SK-N-SH (cell line): ENCODE measurements at regions not wholly inside any gene's neighbourhood (a gene's known extent, or its start where the extent isn't known, plus 50 kb on each side); places are given as distances from the start of the nearest gene placed in this dataset.
"Not testable (repeated sequence)": the region's sequence is repeated elsewhere in the genome, so short reads cannot be mapped to it uniquely, and the experiment has no call there.

Experiments
- CTCF ChIA-PET: fragments of 300-600, 350-600 bp; formaldehyde crosslinking; extraction: SDS; loops from one replicate; lab custom pipeline; 2021; lab: Yijun Ruan, JAX
- POLR2A ChIA-PET: fragments of 350-600 bp; sonication (Branson Sonifier 250); formaldehyde crosslinking; extraction: SDS; loops from one replicate; lab custom pipeline; 2020; ENCODE audit warnings: antibody characterized with exemption, inconsistent platforms; lab: Yijun Ruan, JAX
- DNase-seq: peaks from one replicate; pipeline ENCODE4 v3.0.0; 2012
- H2AFZ ChIP-seq: fragments of 200-600 bp; sonication (generic); 2 replicates; pipeline ENCODE4 v1.8.1; 2016; ENCODE audit warnings: antibody characterized with exemption, mild to moderate bottlenecking, low read depth
- H3F3A ChIP-seq: fragments of 200-600 bp; sonication (generic); replicated peaks from 2 replicates; pipeline ENCODE3; 2016; ENCODE audit warnings: antibody characterized with exemption, mild to moderate bottlenecking; ENCODE audit not compliant: insufficient read depth
- H3K27ac ChIP-seq, 2 experiments: fragments of 200-500 bp in 1 of 2; fragments of 200-600 bp in 1 of 2; sonication (Bioruptor generic) in 1 of 2; sonication (generic), shearing (Covaris generic) in 1 of 2; 2 replicates each; pipeline versions ENCODE4 v1.5.1 to v1.6.1; 2014 to 2016; ENCODE audit warnings: low read depth in 2 of 2, inconsistent platforms in 1 of 2, low read length in 1 of 2, mild to moderate bottlenecking in 1 of 2, mixed read lengths in 1 of 2
- H3K27me3 ChIP-seq: fragments of 200-600 bp; sonication (generic), shearing (Covaris generic); 2 replicates; pipeline ENCODE4 v1.6.1; 2016; ENCODE audit warnings: mixed run types; ENCODE audit not compliant: insufficient read depth
- H3K36me3 ChIP-seq, 2 experiments: fragments of 200-500 bp in 1 of 2; fragments of 200-600 bp in 1 of 2; sonication (Bioruptor generic) in 1 of 2; sonication (generic) in 1 of 2; replicated peaks in 1 of 2; 2 replicates each; pipeline versions ENCODE3 to v1.5.1; 2014 to 2016; ENCODE audit warnings: low read length in 1 of 2, mild to moderate bottlenecking in 1 of 2; ENCODE audit not compliant: insufficient read depth in 2 of 2, control insufficient read depth in 1 of 2
- H3K4me1 ChIP-seq, 2 experiments: fragments of 200-500 bp in 1 of 2; fragments of 200-600 bp in 1 of 2; sonication (Bioruptor generic) in 1 of 2; sonication (generic), shearing (Covaris generic) in 1 of 2; 2 replicates each; pipeline versions ENCODE4 v1.5.1 to v1.6.1; 2014 to 2016; ENCODE audit warnings: low read depth in 1 of 2, low read length in 1 of 2, mixed run types in 1 of 2; ENCODE audit not compliant: insufficient read depth in 2 of 2, control insufficient read depth in 1 of 2
- H3K4me2 ChIP-seq: fragments of 200-600 bp; sonication (generic), shearing (Covaris generic); 2 replicates; pipeline ENCODE4 v1.6.1; 2017; ENCODE audit warnings: mixed run types
- H3K4me3 ChIP-seq, 2 experiments: fragments of 200-500 bp in 1 of 2; fragments of 200-600 bp in 1 of 2; sonication (Bioruptor generic) in 1 of 2; sonication (generic), shearing (Covaris generic) in 1 of 2; 2 replicates each; pipeline versions ENCODE4 v1.5.1 to v1.8.1; 2014 to 2016; ENCODE audit warnings: low read depth in 2 of 2, inconsistent platforms in 1 of 2, low read length in 1 of 2, mild to moderate bottlenecking in 1 of 2, mixed read lengths in 1 of 2, moderate library complexity in 1 of 2
- H3K79me2 ChIP-seq: fragments of 200-600 bp; sonication (generic); 2 replicates; pipeline ENCODE4 v1.8.1; 2017; ENCODE audit warnings: mild to moderate bottlenecking; ENCODE audit not compliant: insufficient read depth
- H3K9ac ChIP-seq: fragments of 200-600 bp; sonication (generic); 2 replicates; pipeline ENCODE4 v1.6.1; 2017; ENCODE audit warnings: mixed run types
- H3K9me2 ChIP-seq: fragments of 200-600 bp; sonication (generic); 2 replicates; pipeline ENCODE4 v1.6.1; 2017; ENCODE audit warnings: mixed run types
- H3K9me3 ChIP-seq: fragments of 200-600 bp; sonication (generic); 2 replicates; pipeline ENCODE4 v1.6.1; 2017; ENCODE audit warnings: mixed run types, mild to moderate bottlenecking, moderate library complexity
- H4K20me1 ChIP-seq: fragments of 200-600 bp; sonication (generic); 2 replicates; pipeline ENCODE4 v1.6.1; 2017; ENCODE audit warnings: mild to moderate bottlenecking, mixed run types; ENCODE audit not compliant: insufficient read depth
- CHD2 ChIP-seq: fragments of 150-350 bp; IDR thresholded peaks from 2 replicates; pipeline ENCODE4 v1.6.1; 2018; ENCODE audit warnings: low read length; ENCODE audit not compliant: partially characterized antibody
- EP300 ChIP-seq, 2 experiments: IDR thresholded peaks; 2 replicates each; pipeline versions ENCODE4 v1.4.0 to v1.6.1; 2012; ENCODE audit warnings: borderline replicate concordance in 1 of 2, low read depth in 1 of 2, low read length in 1 of 2
- FOSL2 ChIP-seq: IDR thresholded peaks from 2 replicates; pipeline ENCODE4 v1.4.0; 2012; ENCODE audit warnings: low read depth, mild to moderate bottlenecking, moderate library complexity, borderline replicate concordance
- FOXJ3 ChIP-seq: sonication (generic); formaldehyde crosslinking; IDR thresholded peaks from 2 replicates; pipeline ENCODE4 v1.5.1; 2020; ENCODE audit warnings: mild to moderate bottlenecking, missing genetic modification reagents
- GABPA ChIP-seq: IDR thresholded peaks from 2 replicates; pipeline ENCODE4 v1.4.0; 2012; ENCODE audit warnings: low read depth, mild to moderate bottlenecking
- JUND ChIP-seq: IDR thresholded peaks from 2 replicates; pipeline ENCODE4 v1.4.0; 2012
- MEF2A ChIP-seq: IDR thresholded peaks from 2 replicates; pipeline ENCODE4 v1.4.0; 2012; ENCODE audit warnings: low read depth, borderline replicate concordance
- MXI1 ChIP-seq: IDR thresholded peaks from 2 replicates; pipeline ENCODE4 v1.6.1; 2012; ENCODE audit warnings: mild to moderate bottlenecking, low read depth, low read length, improper control_type of control experiment
- NFIC ChIP-seq: IDR thresholded peaks from 2 replicates; pipeline ENCODE4 v1.4.0; 2012; ENCODE audit warnings: borderline replicate concordance
- NRF1 ChIP-seq: IDR thresholded peaks from 2 replicates; pipeline ENCODE4 v1.6.1; 2012; ENCODE audit warnings: low read depth, mild to moderate bottlenecking, low read length
- RCOR1 ChIP-seq: fragments of 150-350 bp; IDR thresholded peaks from 2 replicates; pipeline ENCODE4 v1.6.1; 2017; ENCODE audit warnings: antibody characterized with exemption, low read length
- RXRA ChIP-seq: IDR thresholded peaks from 2 replicates; pipeline ENCODE4 v1.4.0; 2012; ENCODE audit warnings: low read depth, mild to moderate bottlenecking, borderline replicate concordance
- SMC3 ChIP-seq: IDR thresholded peaks from 2 replicates; pipeline ENCODE4 v1.6.1; 2012; ENCODE audit warnings: low read depth, low read length, improper control_type of control experiment
- TEAD4 ChIP-seq: IDR thresholded peaks from 2 replicates; pipeline ENCODE4 v1.4.0; 2012; ENCODE audit warnings: mild to moderate bottlenecking, borderline replicate concordance; ENCODE audit not compliant: insufficient read depth
- WGBS: methylation state at CpG from one replicate; pipeline ENCODE4 v1.1.6; 2017; ENCODE audit warnings: low lambda C conversion rate; 5-methylcytosine and 5-hydroxymethylcytosine counted together
- TF ChIP-seq, protein P1 (sequence below): IDR thresholded peaks from 2 replicates; pipeline ENCODE4 v1.6.1; 2012; ENCODE audit warnings: mild to moderate bottlenecking, low read depth, low read length, moderate library complexity
- TF ChIP-seq, protein P2 (sequence below): fragments of 200-600 bp; sonication (generic); IDR thresholded peaks from 2 replicates; pipeline ENCODE4 v1.6.1; 2017; ENCODE audit warnings: antibody characterized with exemption, mild to moderate bottlenecking, moderate library complexity
- TF ChIP-seq, protein P3 (sequence below): fragments of 150-350 bp; IDR thresholded peaks from 2 replicates; pipeline ENCODE4 v1.6.1; 2017; ENCODE audit warnings: antibody characterized with exemption, low read length, low read depth, borderline replicate concordance

DNA sequence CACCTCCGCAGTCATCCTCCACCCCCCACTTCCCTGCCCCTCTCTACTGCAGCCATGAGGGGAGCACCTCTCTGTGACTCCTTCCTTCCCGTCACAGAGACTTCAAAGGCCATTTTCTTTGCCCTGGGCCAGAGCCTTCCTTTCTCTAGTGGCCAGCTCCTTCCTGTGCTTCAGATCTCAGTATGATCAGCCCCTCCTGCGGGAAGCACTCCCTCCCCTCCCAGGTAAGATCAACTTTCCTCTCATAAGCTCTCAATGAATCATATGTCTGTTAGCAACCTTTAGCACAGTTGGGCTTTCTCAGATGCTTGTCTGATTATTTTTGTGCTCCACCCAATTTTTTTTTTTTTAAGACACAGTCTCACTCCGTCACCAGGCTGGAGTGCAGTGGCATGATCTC is 241.0 kb upstream of the PRSS1 start:
- Histone ChIP-seq H3K4me3 (no peak overlapping the region), H3K9me2 (no peaks in the 10 kb centered on the region), H3K4me1 (no peaks in the 10 kb centered on the region), H3K27ac (no peak overlapping the region), H3K9me3 (no peaks in the 10 kb centered on the region), H3F3A (no peaks in the 10 kb centered on the region), H3K79me2 (no peaks in the 10 kb centered on the region), H2AFZ (no peak overlapping the region), H3K9ac (no peak overlapping the region), H4K20me1 (no peaks in the 10 kb centered on the region), H3K36me3 (no peaks in the 10 kb centered on the region), H3K4me2 (no peak overlapping the region), H3K27me3 (peaks cover 63% of the 10 kb centered on the region)
- CTCF ChIA-PET = interaction anchor here (0.8 to 6.6 kb wide), 7 partner anchors 11 to 302 kb away, joined by 3 to 40 read pairs (median 6); no protein-coding TSS in a partner anchor
- no peak for DNase-seq
- TF ChIP-seq JUND (no peak), FOSL2 (no peak), MXI1 (no peak), RCOR1 (no peak), GABPA (no peak), RXRA (no peak)
- TF ChIP-seq, protein P1, sequence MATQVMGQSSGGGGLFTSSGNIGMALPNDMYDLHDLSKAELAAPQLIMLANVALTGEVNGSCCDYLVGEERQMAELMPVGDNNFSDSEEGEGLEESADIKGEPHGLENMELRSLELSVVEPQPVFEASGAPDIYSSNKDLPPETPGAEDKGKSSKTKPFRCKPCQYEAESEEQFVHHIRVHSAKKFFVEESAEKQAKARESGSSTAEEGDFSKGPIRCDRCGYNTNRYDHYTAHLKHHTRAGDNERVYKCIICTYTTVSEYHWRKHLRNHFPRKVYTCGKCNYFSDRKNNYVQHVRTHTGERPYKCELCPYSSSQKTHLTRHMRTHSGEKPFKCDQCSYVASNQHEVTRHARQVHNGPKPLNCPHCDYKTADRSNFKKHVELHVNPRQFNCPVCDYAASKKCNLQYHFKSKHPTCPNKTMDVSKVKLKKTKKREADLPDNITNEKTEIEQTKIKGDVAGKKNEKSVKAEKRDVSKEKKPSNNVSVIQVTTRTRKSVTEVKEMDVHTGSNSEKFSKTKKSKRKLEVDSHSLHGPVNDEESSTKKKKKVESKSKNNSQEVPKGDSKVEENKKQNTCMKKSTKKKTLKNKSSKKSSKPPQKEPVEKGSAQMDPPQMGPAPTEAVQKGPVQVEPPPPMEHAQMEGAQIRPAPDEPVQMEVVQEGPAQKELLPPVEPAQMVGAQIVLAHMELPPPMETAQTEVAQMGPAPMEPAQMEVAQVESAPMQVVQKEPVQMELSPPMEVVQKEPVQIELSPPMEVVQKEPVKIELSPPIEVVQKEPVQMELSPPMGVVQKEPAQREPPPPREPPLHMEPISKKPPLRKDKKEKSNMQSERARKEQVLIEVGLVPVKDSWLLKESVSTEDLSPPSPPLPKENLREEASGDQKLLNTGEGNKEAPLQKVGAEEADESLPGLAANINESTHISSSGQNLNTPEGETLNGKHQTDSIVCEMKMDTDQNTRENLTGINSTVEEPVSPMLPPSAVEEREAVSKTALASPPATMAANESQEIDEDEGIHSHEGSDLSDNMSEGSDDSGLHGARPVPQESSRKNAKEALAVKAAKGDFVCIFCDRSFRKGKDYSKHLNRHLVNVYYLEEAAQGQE = no peak
- TF ChIP-seq, protein P2, sequence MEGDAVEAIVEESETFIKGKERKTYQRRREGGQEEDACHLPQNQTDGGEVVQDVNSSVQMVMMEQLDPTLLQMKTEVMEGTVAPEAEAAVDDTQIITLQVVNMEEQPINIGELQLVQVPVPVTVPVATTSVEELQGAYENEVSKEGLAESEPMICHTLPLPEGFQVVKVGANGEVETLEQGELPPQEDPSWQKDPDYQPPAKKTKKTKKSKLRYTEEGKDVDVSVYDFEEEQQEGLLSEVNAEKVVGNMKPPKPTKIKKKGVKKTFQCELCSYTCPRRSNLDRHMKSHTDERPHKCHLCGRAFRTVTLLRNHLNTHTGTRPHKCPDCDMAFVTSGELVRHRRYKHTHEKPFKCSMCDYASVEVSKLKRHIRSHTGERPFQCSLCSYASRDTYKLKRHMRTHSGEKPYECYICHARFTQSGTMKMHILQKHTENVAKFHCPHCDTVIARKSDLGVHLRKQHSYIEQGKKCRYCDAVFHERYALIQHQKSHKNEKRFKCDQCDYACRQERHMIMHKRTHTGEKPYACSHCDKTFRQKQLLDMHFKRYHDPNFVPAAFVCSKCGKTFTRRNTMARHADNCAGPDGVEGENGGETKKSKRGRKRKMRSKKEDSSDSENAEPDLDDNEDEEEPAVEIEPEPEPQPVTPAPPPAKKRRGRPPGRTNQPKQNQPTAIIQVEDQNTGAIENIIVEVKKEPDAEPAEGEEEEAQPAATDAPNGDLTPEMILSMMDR = no peak
- WGBS = 53% methylated on average over 4 of the region's 4 CpGs
- POLR2A ChIA-PET = no interaction called here

DNA sequence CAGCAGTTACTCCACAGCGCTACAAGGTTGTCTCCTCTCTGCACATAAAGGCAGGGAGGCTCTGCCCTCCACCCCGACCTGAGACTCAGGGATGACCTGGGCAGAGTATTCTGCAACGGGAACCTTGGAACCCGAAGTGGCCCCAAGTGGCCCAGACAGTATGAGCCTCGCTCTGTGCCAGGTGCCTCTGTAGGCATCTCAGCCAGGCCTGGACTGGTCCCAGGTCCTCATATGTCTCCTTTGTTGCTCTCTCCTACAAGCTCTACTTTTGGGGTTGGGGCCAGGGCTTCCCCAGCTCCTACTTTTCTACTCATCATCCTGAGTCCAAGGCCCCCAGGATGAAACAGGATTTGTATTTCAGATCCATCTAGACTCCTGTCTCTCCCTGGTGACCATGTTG is 241.5 kb upstream of the PRSS1 start:
- no peaks in the 10 kb centered on the region for H3K79me2 ChIP-seq
- H4K20me1 ChIP-seq = no peaks in the 10 kb centered on the region
- H3K27me3 ChIP-seq = peaks cover 67% of the 10 kb centered on the region
- H3K4me3 ChIP-seq = no peak overlapping the region
- no peaks in the 10 kb centered on the region for H3K36me3 ChIP-seq
- no peak for DNase-seq
- H3K9me2 ChIP-seq = no peaks in the 10 kb centered on the region
- ChIA-PET POLR2A (no interaction called here), CTCF (interaction anchor here (0.9 to 6.6 kb wide), 7 partner anchors 8 to 303 kb away, joined by 3 to 40 read pairs (median 13); no protein-coding TSS in a partner anchor)
- H3F3A ChIP-seq = no peaks in the 10 kb centered on the region
- H3K9me3 ChIP-seq = no peaks in the 10 kb centered on the region
- no peak overlapping the region for H3K9ac ChIP-seq
- no peak overlapping the region for H3K4me2 ChIP-seq
- no peaks in the 10 kb centered on the region for H3K4me1 ChIP-seq
- WGBS = 49% methylated on average over 4 of the region's 5 CpGs
- TF ChIP-seq CHD2 (no peak), MXI1 (no peak), SMC3 (no peak), EP300 (IDR thresholded peaks at IDR 0.05; ENCODE audit: borderline replicate concordance in 1 of 2, low read depth in 1 of 2, low read length in 1 of 2) (no peak), NFIC (no peak), TEAD4 (no peak), RCOR1 (no peak), MEF2A (no peak), FOSL2 (no peak), FOXJ3 (CRISPR knock-in tag) (no peak), NRF1 (no peak)
- TF ChIP-seq, protein P3, sequence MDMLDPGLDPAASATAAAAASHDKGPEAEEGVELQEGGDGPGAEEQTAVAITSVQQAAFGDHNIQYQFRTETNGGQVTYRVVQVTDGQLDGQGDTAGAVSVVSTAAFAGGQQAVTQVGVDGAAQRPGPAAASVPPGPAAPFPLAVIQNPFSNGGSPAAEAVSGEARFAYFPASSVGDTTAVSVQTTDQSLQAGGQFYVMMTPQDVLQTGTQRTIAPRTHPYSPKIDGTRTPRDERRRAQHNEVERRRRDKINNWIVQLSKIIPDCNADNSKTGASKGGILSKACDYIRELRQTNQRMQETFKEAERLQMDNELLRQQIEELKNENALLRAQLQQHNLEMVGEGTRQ = no peak
- H2AFZ ChIP-seq = no peak overlapping the region
- no peak overlapping the region for H3K27ac ChIP-seq

DNA sequence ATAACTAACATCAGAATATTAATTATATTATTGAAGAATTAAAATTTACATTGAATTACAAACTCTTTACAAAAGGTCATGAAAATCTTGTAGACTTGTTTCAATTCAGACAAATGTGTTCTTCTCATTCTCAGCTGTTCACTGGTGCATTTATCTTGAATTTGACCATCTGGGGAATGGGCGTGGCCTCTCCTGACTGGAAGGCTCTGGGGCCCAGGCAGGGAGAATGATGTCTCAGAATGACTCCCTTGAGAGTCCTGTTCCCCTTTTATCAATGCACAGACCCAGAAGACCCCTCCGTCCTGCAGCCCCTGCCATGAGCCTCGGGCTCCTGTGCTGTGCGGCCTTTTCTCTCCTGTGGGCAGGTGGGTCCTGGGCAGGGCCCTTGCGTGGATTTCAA is 242.2 kb upstream of the PRSS1 start:
- 60% methylated on average over 5 of the region's 5 CpGs for WGBS

More for the DNA sequence above, 242.2 kb upstream of the PRSS1 start:
- POLR2A ChIA-PET, H3K9me3 ChIP-seq, H3K79me2 ChIP-seq, H2AFZ ChIP-seq, H4K20me1 ChIP-seq, H3K4me3 ChIP-seq, H3K4me1 ChIP-seq, DNase-seq, H3K9me2 ChIP-seq, H3F3A ChIP-seq, H3K36me3 ChIP-seq, H3K9ac ChIP-seq, H3K4me2 ChIP-seq, H3K27ac ChIP-seq: not testable (repeated sequence)
- CTCF ChIA-PET = interaction anchor here (1.1 to 6.6 kb wide), 6 partner anchors 9 to 276 kb away, joined by 4 to 40 read pairs (median 13); no protein-coding TSS in a partner anchor
- peaks cover 69% of the 10 kb centered on the region for H3K27me3 ChIP-seq
